ENCODE measurements at regions not wholly inside any gene's neighbourhood (a gene's known extent, or its start where the extent isn't known, plus 50 kb on each side); places are given as distances from the start of the nearest gene placed in this dataset.

GRCh38 chr1:34306568-34306967 lies 129.9 kb downstream of the C1orf94 start:
- Mint-ChIP-seq H3K27ac (no peak overlapping the region), H3K9me3 (no peaks in the 10 kb centered on the region), H3K27me3 (peaks cover 8% of the 10 kb centered on the region), H3K4me1 (no peaks in the 10 kb centered on the region), H3K4me3 (no peak overlapping the region), H3K36me3 (ENCODE audit: low read depth) (no peaks in the 10 kb centered on the region)
- ChIA-PET POLR2A (no interaction called here), CTCF (interaction anchor here (0.7 kb wide), 1 partner anchor 210 kb away, joined by 3 read pairs; no protein-coding TSS in a partner anchor)
- DNase-seq = no peak

DNA sequence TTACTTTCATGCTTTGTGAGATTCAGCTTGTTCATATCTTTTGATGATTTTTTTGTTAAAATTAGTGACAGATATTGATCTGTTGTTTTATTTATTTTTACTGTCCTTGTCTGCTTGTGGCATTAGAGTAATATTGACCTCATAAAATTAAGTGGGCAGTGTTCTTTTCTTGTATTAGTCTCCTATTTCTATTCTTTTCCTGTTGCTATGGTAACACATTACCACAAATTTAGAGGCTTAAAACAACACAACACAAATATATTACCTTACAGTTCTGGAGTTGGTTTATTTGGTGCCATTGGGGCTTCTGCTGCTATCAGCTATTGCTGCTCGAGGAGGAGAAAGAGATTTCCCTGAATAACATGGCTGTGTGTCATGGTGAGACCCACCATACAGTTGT lies 135.7 kb downstream of the C1orf94 start:
- Mint-ChIP-seq H3K4me3 (no peak overlapping the region), H3K9me3 (peaks cover 6% of the 10 kb centered on the region), H3K36me3 (ENCODE audit: low read depth) (no peaks in the 10 kb centered on the region), H3K27me3 (peaks cover 6% of the 10 kb centered on the region), H3K27ac (no peak overlapping the region), H3K4me1 (no peaks in the 10 kb centered on the region)
- DNase-seq = no peak
- ChIA-PET CTCF (no interaction called here), POLR2A (no interaction called here)

GRCh38 chr1:34315974-34316373 lies 139.3 kb downstream of the C1orf94 start:
- Mint-ChIP-seq H3K27ac (no peak overlapping the region), H3K4me1 (no peaks in the 10 kb centered on the region), H3K27me3 (peaks cover under 1% of the 10 kb centered on the region), H3K9me3 (peaks cover 6% of the 10 kb centered on the region), H3K4me3 (no peak overlapping the region), H3K36me3 (ENCODE audit: low read depth) (no peaks in the 10 kb centered on the region)
- DNase-seq = no peak
- CTCF ChIA-PET = no interaction called here
- POLR2A ChIA-PET = no interaction called here

GRCh38 chr1:34316773-34317172 lies 140.1 kb downstream of the C1orf94 start:
- H3K27ac Mint-ChIP-seq = no peak overlapping the region
- no peak for DNase-seq
- POLR2A ChIA-PET = no interaction called here
- H3K9me3 Mint-ChIP-seq = peaks cover 6% of the 10 kb centered on the region
- no peaks in the 10 kb centered on the region for H3K27me3 Mint-ChIP-seq
- H3K36me3 Mint-ChIP-seq (ENCODE audit: low read depth) = no peaks in the 10 kb centered on the region
- no peaks in the 10 kb centered on the region for H3K4me1 Mint-ChIP-seq
- no peak overlapping the region for H3K4me3 Mint-ChIP-seq
- CTCF ChIA-PET = no interaction called here

- ChIA-PET CTCF (no interaction called here), POLR2A (no interaction called here)
- DNase-seq = no peak
- no peaks in the 10 kb centered on the region for H3K27me3 Mint-ChIP-seq
- H3K9me3 Mint-ChIP-seq = peaks cover 6% of the 10 kb centered on the region
- no peaks in the 10 kb centered on the region for H3K4me1 Mint-ChIP-seq
- no peak overlapping the region for H3K27ac Mint-ChIP-seq
- H3K36me3 Mint-ChIP-seq (ENCODE audit: low read depth) = no peaks in the 10 kb centered on the region
- no peak overlapping the region for H3K4me3 Mint-ChIP-seq
Observed at GRCh38 chr1:34319218-34319617, 142.5 kb downstream of the C1orf94 start.

DNA sequence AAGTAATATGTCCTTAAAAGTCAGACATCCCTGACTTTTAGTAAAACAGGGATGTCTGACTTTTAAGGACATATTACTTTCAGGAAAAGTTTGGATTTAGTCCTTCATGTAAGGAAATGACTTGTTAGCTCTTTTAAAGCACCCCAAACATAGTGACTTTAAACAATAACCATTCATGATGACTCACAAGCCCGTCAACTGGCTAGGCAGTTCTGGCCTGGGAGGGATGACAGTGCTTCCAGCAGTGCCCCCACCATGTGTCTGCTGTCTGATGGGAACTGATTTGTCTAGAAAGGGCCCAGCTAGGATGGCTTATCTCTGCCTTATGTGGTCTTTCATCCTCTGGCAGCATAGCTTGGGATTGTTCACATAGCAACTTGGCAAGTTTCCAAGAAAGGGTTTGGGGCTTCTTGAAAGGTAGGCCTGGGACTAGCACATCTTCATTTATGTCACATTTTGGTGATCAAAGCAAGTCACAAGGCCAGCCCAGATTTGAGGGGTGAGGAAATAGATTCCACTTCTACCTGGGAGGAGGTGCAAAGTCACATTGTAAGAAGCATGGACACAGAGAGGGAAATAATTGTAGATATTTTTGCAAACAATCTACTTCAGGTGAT lies 143.5 kb downstream of the C1orf94 start:
- Mint-ChIP-seq H3K9me3 (peaks cover 5% of the 10 kb centered on the region), H3K4me3 (no peak overlapping the region), H3K4me1 (no peaks in the 10 kb centered on the region)

DNA sequence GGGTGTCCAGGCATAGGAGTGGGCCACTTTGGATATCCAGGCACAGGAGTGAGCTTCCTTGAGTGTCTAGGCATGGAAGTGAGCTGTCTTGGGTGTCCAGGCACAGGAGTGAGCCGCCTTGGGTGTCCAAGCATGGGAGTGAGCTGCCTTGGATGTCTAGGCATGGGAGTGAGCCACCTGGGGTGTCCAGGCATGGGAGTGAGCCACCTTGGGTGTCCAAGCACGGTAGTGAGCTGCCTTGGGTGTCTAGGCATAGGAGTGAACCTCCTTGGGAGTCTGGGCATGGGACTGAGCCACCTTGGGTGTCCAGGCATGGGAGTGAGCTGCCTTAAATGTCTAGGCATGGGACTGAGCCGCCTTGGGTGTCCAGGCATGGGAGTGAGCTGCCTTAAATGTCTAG lies 146.3 kb downstream of the C1orf94 start:
- no peak overlapping the region for H3K4me3 Mint-ChIP-seq
- no peaks in the 10 kb centered on the region for H3K27me3 Mint-ChIP-seq
- CTCF ChIA-PET = interaction anchor here (0.6 kb wide), 1 partner anchor 439 kb away, joined by 3 read pairs; no protein-coding TSS in a partner anchor
- POLR2A ChIA-PET = no interaction called here
- H3K4me1 Mint-ChIP-seq = no peaks in the 10 kb centered on the region
- H3K9me3 Mint-ChIP-seq = no peaks in the 10 kb centered on the region
- DNase-seq = no peak
- H3K36me3 Mint-ChIP-seq (ENCODE audit: low read depth) = no peaks in the 10 kb centered on the region
- no peak overlapping the region for H3K27ac Mint-ChIP-seq

More for the DNA sequence above, 143.5 kb downstream of the C1orf94 start:
- Mint-ChIP-seq H3K36me3 (ENCODE audit: low read depth) (no peaks in the 10 kb centered on the region), H3K27me3 (no peaks in the 10 kb centered on the region), H3K27ac (no peak overlapping the region)
- POLR2A ChIA-PET = no interaction called here
- CTCF ChIA-PET = no interaction called here
- DNase-seq = no peak

GRCh38 chr1:34324879-34325440 lies 148.3 kb downstream of the C1orf94 start:
- H3K9me3 Mint-ChIP-seq = no peaks in the 10 kb centered on the region
- no peaks in the 10 kb centered on the region for H3K27me3 Mint-ChIP-seq
- no peak for DNase-seq
- H3K4me3 Mint-ChIP-seq = no peak overlapping the region
- CTCF ChIA-PET = no interaction called here
- no peaks in the 10 kb centered on the region for H3K4me1 Mint-ChIP-seq
- no peaks in the 10 kb centered on the region for H3K36me3 Mint-ChIP-seq (ENCODE audit: low read depth)
- no peak overlapping the region for H3K27ac Mint-ChIP-seq
- POLR2A ChIA-PET = no interaction called here

GRCh38 chr1:34328281-34328799 lies 151.6 kb downstream of the C1orf94 start:
- CTCF ChIA-PET = no interaction called here
- Mint-ChIP-seq H3K36me3 (ENCODE audit: low read depth) (no peaks in the 10 kb centered on the region), H3K27ac (no peak overlapping the region), H3K27me3 (no peaks in the 10 kb centered on the region), H3K9me3 (no peaks in the 10 kb centered on the region), H3K4me1 (no peaks in the 10 kb centered on the region), H3K4me3 (no peak overlapping the region)
- POLR2A ChIA-PET = no interaction called here
- DNase-seq = no peak

DNA sequence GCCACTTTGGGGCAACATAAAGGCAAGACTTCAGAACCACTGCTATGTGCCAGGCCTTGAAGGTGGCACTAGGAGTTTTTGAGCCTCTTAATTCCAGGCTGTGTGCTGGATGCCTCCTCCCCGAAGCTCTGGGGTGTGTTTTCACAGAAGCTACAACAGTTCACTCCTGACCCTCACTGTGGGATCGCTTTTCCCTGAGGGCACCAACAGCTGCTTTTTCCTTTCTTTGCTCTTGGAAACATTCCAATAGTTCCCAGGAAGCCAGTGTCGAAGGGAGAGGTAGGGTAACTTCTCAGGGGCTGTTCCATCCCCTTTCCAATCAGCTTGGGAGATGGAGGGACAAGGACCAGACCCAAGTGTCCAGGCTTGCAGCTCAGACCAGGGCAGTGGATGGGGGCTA lies 153.4 kb downstream of the C1orf94 start:
- CTCF ChIA-PET = no interaction called here
- no peaks in the 10 kb centered on the region for H3K4me1 Mint-ChIP-seq

DNA sequence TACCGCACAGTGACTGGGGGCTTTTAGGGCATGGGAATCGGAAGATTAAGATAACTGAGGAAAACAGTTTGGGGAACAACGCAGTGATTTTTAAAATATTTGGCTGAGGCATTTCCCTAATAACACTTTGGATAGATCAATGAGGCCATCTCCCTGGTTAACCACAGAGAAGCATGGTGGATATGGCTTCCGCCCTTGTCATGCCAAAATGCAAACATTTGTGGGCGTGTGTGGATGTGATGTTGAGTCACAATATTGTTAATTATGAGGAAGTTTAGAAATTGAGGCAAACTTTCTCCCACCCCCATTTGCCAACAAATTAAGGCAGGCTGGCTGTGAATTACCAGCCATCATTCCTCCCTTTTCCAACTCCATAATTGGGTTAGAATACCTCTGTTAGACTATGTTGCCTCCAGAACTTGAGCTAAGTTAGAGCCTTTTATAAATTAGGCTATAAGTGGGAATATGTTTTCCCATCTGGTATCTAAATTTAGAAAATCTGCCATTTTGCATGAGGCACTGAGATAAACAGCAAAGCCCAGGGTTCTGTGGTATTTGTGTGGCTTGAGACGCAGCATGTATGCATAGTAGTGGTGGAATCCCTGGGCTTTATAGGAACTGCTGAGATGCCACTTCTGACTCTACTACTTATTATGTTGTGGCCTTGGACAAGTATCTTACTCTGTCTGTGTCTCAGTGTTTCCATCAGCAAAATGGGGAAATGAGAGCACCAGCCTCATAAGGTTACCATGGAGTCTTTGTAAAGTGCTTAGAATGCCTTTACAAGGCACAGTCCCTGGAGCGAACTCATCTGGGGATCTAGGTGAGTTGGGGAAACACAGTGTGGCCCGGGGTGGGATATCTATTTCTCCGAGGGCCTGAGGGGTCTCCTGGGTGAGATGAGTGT lies 154.6 kb downstream of the C1orf94 start:
- POLR2A ChIA-PET = no interaction called here
- no peaks in the 10 kb centered on the region for H3K36me3 Mint-ChIP-seq (ENCODE audit: low read depth)
- CTCF ChIA-PET = no interaction called here

More for the DNA sequence above, 153.4 kb downstream of the C1orf94 start:
- POLR2A ChIA-PET = no interaction called here
- no peak for DNase-seq
- Mint-ChIP-seq H3K4me3 (no peak overlapping the region), H3K9me3 (no peaks in the 10 kb centered on the region), H3K36me3 (ENCODE audit: low read depth) (no peaks in the 10 kb centered on the region), H3K27ac (no peak overlapping the region), H3K27me3 (no peaks in the 10 kb centered on the region)

GRCh38 chr1:34332996-34333395 lies 156.3 kb downstream of the C1orf94 start:
- ChIA-PET CTCF (no interaction called here), POLR2A (no interaction called here)
- no peaks in the 10 kb centered on the region for H3K36me3 Mint-ChIP-seq (ENCODE audit: low read depth)
- no peak overlapping the region for H3K27ac Mint-ChIP-seq
- H3K27me3 Mint-ChIP-seq = no peaks in the 10 kb centered on the region
- H3K4me1 Mint-ChIP-seq = no peaks in the 10 kb centered on the region
- H3K4me3 Mint-ChIP-seq = no peak overlapping the region
- no peak for DNase-seq
- H3K9me3 Mint-ChIP-seq = no peaks in the 10 kb centered on the region

More for the DNA sequence above, 154.6 kb downstream of the C1orf94 start:
- no peak for DNase-seq
- no peaks in the 10 kb centered on the region for H3K27me3 Mint-ChIP-seq
- H3K4me1 Mint-ChIP-seq = no peaks in the 10 kb centered on the region
- no peak overlapping the region for H3K27ac Mint-ChIP-seq
- H3K9me3 Mint-ChIP-seq = no peaks in the 10 kb centered on the region
- no peak overlapping the region for H3K4me3 Mint-ChIP-seq

DNA sequence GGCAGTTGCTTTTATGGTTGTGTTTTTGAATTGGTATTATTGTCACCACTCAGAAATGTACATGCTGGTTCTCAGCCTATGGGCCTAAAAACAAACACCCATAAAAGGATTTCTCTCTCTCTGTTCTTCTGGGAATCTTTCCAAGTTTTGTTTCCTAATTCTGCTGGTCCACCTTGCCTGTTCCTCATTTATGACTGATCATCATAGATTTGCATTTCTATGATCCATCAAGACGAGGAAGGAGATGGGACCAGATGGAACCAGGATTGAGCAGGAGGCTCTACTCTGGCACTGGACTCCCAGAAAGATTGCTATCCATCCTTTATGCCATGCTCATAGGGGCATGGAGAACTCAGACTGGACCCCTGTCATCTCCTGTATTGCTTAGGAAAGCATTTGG lies 162.2 kb downstream of the C1orf94 start:
- Mint-ChIP-seq H3K27ac (no peak overlapping the region), H3K36me3 (ENCODE audit: low read depth) (no peaks in the 10 kb centered on the region), H3K4me3 (no peak overlapping the region), H3K27me3 (no peaks in the 10 kb centered on the region), H3K9me3 (no peaks in the 10 kb centered on the region), H3K4me1 (no peaks in the 10 kb centered on the region)
- no peak for DNase-seq
- ChIA-PET POLR2A (no interaction called here), CTCF (no interaction called here)

Data from activated CD4-positive, alpha-beta T cell treated with anti-CD3 and anti-CD28 coated beads, Interleukin-2, amount 10 ng/mL, durations not matched to agents 7 days and 5 days (primary cell).